NCI-H2196 treated with DMSO at 0.1 percent for 48 hours (cell line): ENCODE measurements at regions not wholly inside any gene's neighbourhood (a gene's known extent, or its start where the extent isn't known, plus 50 kb on each side); places are given as distances from the start of the nearest gene placed in this dataset.

Experiments
- DNase-seq: peaks from one replicate; lab custom pipeline; 2025; ENCODE audit not compliant: unreplicated experiment; lab: John Stamatoyannopoulos, UW

DNA sequence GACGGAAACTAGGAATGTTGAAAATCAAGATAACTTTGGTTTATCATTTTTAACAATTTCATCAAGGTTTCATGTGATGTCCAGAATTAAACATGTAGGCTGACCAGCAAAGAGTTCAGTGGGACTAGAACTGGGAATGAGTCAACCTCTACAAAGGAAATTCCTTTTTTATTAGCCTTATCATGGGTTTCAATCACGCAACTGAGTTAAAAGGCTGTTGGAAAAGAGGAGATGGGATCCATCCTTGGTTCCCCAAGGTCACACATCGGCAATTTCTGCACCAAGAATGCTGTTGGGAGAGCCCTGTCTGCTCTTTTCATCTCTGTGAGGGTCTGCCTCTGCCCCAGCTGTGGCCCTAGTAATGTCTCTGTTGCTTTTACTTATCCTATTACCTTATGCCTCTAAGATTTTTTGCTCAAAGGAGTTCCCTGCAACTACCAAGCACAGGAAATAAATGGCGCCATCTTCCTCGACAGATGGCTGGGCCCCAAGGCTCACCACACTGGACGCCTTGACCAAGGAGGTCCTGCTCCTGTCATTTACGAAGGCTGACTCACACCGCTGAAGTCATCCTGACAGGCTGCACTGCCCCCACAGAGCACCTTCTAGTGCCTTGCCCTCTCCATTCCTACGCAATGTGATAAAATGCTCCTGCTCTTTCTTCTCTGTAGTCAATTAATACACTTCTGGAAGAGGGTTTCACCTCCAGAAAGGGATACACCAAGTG, 367.4 kb downstream of the GXYLT1 start:
- no peak for DNase-seq

DNA sequence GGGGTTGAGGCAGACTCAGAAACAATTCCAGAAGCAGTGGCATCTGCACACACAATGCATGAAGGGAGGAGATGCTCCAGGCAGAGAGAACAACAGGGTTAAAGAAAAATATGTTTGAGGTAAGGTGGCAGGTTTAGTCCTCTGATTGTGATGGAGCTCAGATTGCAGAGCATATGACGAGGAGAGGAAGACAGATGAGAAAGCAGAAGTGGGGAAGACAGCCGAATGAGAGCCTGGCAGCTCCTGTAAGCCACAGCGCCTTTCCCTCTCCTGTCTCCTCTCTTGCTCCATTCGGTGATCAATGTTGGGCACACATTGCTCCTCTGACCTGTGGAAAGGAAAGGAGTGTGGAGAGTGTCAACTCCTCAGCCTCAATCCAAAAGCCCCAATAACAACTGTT, 372.2 kb downstream of the GXYLT1 start:
- no peak for DNase-seq

DNA sequence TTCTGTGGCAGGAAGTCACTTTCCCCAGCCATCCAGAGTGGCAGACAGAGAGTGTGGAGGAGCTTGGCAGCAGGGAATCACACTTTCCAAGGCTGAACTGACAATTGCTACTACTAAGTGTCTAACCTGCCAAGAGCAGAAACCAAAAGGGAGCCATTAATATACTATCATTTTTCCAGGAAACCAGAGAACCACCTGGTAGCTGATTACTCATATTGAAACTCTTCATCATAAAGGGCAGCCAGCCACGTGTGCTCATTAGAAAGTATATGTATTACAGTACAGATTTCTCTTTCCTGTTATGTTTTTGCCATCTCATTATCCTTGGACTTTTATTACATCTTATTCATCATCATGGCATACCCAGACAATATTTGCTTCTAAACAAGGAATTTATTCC, 374.9 kb downstream of the GXYLT1 start:
- no peak for DNase-seq

DNA sequence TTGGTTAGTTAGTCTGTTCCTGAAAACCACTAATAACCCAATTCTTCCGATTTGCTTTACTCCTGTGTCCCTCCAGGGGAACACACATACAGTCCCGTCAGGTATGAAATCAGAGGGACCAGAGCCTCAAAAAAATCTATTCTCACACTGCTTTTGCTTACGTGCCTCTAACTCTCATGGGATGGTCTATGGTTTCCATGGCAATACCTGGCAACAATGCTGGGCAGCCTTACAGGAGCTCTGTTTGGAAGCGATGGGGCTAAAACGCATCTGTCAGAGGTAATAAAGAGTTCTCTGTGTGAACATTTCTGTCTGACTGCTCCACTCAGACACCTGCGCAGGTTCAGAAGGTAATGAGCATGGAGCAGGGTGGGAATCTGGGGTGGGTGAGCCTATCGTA, 376.2 kb downstream of the GXYLT1 start:
- DNase-seq: no peak

DNA sequence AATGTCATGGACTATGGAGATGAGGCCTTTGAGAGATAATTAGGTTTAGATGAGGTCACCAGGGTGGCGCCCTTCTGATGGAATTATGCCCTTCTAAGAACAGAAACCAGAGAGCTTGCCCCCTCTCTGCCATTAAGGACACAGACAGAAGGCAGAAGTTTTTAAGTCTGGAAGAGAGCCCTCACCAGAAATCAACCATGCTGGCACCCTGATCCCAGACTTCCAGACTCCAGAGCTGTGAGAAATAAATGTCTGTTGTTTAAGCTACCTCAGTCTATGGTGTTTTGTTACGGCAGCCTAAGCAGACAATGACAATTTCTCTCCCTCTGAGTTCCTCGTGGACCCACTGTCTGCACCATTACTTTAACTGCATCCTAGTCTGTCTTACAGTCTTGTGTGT, 382.0 kb downstream of the GXYLT1 start:
- DNase-seq: no peak

DNA sequence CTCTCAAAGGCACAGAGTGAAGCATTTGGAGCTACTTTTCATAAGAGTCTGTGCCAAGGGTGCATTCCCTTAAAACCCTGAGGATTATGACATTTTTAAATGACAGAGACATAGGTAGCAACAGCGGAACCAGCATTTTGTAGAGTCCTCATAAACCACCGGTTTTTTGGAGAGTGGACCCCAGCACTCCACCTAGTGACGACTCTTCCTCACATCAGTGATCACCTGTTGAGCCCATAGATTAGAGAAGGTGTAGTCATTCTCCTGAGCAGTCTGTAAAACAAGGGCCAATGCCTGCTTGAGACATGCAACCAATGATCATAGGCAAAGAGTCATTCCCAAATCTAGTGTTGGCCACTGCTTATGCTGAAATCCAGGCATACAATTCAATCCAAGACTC, 399.1 kb downstream of the GXYLT1 start:
- DNase-seq: no peak

DNA sequence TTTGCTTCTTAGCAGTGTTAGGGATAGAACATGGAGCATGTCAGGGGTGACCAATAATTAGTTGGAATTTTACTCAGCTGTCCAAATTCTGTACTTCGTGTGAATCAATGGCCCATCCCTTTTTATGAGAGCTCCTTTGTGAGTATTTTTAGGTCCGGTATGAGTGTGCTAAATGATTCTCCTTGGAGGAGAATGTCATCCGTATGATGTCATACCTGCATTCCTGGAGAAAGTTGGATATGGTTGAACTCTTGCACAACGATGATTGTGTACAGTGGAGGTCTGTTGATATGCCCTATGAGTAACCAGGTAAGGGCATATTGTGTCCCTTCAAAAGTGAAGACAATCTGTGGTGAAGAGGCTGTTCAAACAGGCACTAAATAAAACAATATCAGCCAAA, 400.8 kb downstream of the GXYLT1 start:
- no peak for DNase-seq

DNA sequence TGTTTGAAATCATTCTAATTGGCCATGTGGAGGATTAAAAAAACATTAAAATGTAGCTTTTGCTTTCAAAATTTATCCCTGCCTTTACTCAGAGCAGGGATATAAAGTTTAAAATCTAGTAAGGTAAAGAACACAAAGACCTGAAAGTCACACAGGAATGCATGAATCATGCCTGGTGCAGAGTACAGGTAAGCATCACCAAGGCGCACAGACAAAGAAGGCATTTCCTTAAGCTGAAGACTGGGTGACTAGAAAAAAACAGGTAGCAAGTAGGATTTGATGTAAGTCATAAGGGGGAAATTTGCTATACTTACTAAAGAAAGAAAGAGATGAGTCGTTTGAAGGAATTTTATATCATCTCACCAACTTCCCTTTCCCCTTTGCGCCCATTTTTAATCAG, 405.6 kb downstream of the GXYLT1 start:
- DNase-seq: no peak

DNA sequence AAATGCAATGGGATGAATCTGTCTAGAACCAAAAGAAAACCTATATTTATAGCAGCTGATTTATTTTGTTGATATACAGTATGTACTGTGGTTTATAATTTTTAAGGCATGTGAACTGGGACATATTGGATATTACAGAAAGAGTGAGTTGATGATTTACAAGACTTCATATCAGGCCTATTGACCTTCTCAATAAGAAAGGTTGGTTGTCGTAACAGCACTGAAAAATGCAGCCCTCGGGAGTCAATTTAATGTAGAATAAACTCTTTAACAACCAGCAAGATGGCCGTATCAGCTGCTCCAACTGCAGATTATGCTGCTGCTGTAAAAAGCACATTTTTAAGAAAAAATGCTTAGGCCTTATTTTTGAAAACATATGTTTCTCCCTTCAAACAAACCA, 407.3 kb downstream of the GXYLT1 start:
- DNase-seq: no peak

DNA sequence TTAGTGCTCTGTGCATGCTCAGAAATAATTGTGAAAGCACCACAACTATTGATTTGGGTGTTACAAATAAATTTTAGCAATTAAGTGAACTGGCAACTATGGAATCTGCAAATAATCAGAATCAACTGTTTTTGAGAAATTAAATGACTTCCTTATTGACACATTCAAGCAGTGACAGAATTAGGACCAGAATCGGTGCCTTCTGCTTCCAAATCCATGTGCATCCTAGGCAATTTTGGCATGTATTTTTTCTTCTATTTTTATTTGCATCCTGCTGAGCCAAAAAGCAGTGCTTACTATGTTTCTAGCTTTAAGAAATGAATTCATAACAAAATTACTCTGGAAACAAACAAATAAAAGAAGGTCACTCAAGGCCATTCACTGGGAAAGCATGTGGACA, 408.2 kb downstream of the GXYLT1 start:
- no peak for DNase-seq

DNA sequence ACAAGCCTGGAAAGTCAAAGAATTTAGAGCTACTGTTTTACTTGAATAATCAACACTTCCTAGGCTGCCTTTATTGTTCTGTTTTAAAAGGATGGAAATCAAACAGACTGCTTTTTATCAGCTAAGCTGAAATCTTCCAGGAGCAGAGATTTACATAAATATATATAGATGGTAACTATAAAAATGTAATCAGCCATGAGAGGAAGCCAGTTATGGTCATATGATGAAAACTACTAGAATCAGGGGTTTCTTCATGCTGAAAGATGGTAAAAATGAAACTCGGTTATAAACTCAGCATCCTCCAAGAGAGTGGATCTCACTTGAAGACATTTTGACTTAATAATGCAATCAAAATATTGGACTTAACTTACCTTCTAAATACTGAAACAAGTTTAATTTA, 413.0 kb downstream of the GXYLT1 start:
- DNase-seq: no peak

DNA sequence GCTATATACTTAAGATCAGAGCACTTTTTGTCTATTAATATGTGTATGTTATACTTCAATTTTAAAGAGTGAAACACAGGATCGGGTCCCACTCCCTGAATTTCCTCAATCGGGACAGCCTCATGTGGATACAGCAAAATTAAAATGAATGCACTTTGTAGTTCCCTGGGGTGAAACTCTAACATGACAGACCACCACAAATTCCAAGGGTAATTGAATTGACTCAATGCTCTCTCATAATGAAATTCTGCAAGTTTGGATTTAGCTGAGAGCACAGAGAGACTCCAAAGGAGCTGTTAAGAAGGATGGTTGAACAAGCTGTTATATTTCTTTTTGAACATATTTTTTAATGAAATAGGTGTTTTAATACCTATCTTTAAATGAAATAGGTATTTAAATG, 413.6 kb downstream of the GXYLT1 start:
- DNase-seq: no peak

DNA sequence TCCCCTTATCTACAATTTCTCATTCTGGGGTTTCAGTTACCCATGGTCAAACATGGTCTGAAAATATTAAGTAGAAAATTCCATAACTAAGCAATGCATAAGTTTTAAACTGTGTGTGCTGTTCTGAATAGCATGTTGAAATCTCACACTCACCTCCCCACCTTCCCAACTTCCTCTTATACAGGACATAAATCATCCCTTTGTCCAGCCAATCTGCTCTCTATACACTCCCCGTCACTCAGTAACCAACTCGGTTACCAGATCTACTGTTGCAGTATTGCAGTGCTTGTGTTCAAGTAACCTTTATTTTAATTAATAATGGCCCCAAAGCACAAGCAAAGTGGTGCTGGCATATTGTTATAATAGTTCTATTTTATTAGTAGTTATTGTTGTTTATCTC, 420.5 kb downstream of the GXYLT1 start:
- no peak for DNase-seq

DNA sequence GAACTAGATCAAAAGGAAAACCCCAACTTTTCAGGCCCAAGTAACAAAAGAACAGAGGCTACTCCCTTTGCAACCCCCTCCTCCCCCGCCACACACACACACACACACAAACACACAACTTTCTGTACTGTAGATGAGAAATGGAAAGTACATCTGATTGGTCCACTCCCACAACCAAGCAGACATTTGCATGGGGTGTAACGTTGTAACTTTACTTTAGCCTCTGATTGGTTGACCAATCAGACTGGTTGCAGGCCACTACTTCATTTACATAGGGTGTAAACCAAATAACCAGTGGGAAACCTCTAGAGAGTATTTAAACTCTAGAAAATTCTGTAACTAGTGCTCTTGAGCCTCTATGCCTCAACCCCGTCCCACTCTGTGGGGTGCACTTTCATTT, 425.5 kb downstream of the GXYLT1 start:
- no peak for DNase-seq

DNA sequence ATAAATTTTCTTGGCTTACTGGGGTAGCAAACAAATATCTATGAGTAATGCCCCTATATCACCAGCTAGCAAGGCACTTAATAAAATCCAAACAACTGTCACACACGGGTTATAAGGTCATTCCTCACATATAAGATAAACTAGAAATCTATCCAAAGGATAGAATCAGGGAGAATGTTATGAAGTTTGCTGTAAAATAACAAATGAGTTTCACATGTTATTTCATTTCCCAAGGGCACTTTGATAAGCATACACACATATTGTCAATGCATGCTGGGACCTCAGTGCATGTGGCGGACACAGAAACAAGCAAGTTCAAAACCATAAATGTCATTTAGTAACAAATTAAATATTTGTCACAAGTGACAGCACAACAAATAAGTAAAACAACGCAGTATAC, 429.4 kb downstream of the GXYLT1 start:
- no peak for DNase-seq

DNA sequence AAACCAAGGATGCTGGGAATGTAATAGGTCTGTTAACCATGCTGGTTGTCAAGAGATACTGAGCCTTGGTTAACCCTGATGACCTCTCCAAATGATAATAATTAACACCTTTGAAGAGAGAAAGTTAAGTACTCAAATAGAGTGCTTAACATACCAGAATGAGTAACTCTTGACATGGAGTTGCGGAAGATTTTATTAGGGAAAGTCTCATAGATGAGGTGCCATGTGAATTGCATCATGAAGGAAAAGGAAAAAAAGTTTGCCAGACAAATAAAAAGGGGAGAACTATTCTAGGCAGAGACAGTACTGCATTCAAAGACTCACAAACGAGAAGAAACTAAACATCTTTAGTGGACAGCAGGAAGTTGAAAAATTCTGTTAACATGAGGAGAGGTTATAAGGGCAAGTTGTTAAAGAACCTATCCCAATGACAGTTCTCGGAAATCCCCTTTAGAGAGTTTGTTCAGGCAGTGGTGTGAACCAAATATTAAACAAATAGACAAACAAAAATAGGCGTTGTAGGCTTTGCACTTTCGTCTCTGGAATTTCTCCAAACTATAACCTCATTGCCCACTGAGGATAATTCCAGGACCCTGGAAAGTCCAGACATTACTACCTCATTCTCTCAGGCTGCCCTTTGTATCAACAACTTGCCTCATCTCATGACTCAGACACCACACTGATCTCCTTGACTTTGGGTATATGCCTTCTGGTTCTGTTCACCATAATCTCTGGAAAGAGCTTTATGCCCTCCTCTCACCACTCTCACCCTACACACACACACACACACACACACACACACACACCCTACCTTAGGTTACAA, 435.0 kb downstream of the GXYLT1 start:
- DNase-seq: no peak

DNA sequence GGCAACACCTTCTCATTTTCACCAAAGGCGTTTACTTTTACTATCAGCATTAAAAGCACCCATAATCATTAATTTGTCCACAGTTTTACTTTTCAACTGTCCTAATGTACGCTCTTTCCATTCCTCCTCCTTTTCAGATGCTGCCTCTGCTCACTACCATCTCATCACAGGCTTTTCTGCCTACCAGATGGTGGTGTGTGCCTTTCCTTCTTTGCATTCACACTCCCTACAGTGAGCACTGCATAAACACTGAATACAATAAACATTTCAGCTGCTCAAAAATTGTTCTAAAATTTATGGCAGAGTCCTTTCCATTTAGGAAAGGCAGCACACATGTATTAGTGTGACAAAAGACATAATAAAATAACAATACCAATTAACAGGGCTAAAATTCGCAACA, 435.7 kb downstream of the GXYLT1 start:
- DNase-seq: no peak

DNA sequence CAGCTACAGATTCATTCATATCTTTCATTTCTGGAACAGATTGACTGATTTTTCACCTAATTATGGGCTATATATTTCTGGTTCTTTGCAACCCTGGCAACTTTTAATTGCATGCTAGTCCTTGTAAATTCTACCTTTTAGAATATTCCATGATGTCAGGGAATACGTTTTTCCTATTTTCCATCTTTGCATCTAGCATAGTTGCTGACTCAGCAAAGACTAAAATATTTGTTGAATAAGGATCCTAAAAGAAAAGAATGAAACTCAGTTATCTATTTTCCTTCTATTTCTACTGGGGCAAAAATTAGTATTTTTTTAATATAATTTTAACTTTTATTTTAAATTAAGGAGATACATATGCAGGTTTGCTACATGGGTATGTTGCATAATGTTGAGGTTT, 438.3 kb downstream of the GXYLT1 start:
- no peak for DNase-seq

DNA sequence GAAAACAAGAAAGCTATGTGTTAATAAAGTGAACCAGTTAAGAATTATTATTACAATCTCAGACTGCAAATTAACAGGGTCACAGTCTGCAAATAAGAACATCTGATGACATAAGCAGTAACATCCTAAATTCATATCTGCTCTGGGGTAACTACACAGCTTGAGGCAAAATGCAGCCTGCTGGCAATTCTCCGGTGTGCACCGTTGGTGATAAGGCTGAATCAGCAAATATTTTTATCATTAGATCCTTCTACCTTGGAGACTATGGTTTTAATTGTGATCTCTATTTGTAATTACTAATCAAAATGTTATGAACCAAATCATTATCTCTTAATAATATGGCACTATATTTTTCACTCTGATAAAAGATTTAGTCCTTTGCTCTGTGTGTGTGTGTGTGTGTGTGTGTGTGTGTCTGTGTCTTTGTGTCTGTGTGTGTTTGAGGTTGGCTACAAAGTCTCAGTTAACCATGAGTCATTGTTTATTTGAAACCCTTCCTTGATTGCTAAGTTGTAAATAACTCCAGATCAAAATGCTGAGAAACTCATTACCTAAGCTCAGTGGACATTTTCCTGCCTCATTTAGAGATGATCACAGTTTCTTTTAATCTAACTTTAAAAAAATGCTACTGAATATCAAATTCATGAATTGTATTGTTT, 442.6 kb downstream of the GXYLT1 start:
- DNase-seq: no peak

DNA sequence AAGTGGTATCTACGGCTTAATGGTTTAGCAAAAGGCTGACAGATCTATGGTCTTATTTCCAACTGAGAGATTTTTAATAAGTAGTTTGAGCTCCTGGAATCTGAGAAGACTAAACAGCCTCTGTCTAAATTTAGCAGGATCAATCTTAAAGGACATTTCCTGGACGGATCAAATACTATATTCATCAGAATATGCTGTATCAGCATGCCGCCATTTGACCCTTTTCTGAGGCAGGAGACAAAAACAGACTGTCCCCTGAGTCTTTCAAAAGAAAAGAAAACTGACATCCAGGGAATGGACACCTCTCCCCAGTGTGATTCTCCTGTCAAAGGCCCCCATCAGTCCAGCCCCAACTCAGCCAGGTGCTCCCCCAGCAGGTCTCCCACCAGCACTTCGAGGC, 443.7 kb downstream of the GXYLT1 start:
- no peak for DNase-seq

DNA sequence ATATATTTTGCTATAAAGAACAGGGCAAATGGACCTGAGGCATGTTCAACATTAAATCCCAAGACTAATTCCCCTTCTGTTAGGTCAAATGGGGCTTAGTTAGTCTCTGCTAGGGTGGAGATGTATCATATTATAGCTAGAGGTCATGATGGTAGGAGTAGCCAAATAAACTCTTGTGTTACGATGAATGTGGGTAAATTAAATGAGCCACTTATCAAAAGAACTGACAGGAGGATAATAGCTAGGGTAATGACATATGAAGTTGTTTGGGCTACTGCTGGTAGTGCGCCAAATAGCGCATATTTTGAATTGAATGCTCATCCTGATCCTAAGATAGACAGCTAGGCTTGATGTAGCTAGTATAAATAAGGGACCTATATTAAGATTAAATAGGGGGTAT, 445.0 kb downstream of the GXYLT1 start:
- DNase-seq: no peak

DNA sequence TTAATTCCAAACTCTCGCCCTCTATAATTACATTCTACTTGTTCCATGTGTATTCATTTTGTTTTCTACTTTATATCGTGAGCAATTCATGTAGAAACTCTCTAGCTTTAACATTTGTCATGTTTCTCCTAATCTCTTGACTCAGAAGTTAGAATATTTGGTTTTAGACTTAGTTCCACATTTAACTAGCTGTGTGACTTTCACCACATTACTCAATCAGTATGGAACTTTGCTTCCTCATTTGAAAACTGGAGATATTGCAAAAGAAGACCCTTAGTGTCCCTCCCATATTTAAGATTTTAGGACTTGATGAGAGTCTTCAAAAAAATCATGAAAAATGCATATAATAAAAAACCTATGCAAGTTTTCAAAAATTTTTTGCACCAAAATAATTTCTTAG, 447.5 kb downstream of the GXYLT1 start:
- DNase-seq: no peak
